ENCODE measurements at regions not wholly inside any gene's neighbourhood (a gene's known extent, or its start where the extent isn't known, plus 50 kb on each side); places are given as distances from the start of the nearest gene placed in this dataset.

- no peak overlapping the region for H3K4me3 ChIP-seq (ENCODE audit: control extremely low read depth in 1 of 5, extremely low read depth in 1 of 5, insufficient read depth in 1 of 5, low read depth in 2 of 5, low read length in 4 of 5)
- no peak overlapping the region for H3K4me3 Mint-ChIP-seq
Observed at GRCh38 chr21:43274022-43274945, 105.5 kb downstream of the CRYAA start.

More at GRCh38 chr21:43274022-43274945, 105.5 kb downstream of the CRYAA start:
- Mint-ChIP-seq H3K4me1 (peaks cover 7% of the 10 kb centered on the region), H3K27ac (no peak overlapping the region), H3K9me3 (ENCODE audit: insufficient read depth) (no peaks in the 10 kb centered on the region), H3K27me3 (peaks cover 21% of the 10 kb centered on the region)
- H3K9me3 ChIP-seq (ENCODE audit: control extremely low read depth in 1 of 3, control insufficient read depth in 2 of 3, insufficient read depth in 1 of 3, low read length in 2 of 3): peaks cover 0 to 4% (median 0%) of the 10 kb centered on the region in 3 donors
- H3K27ac ChIP-seq (ENCODE audit: low read length in 2 of 2): no peak overlapping the region
- DNase-seq: no peak
- ChIA-PET POLR2A (interaction anchor here (0.6 kb wide), 1 partner anchor 16 kb away, joined by 8 read pairs; no protein-coding TSS in a partner anchor), CTCF (no interaction called here)
- intact Hi-C loops (cut with micrococcal nuclease): no loop called here
- H3K9ac ChIP-seq (ENCODE audit: low read length): no peak overlapping the region
- no peak for ATAC-seq (ENCODE audit: low read depth)
- H3K36me3 ChIP-seq (replicated peaks in 1 of 2; ENCODE audit: control extremely low read depth in 1 of 2, control insufficient read depth in 1 of 2, extremely low read depth in 1 of 2, insufficient read depth in 2 of 2, low read length in 1 of 2): no peaks in the 10 kb centered on the region
- peaks cover 0 to 55% (median 6%) of the 10 kb centered on the region in 4 experiments for H3K27me3 ChIP-seq (replicated peaks in 1 of 4; ENCODE audit: control extremely low read depth in 1 of 4, control insufficient read depth in 3 of 4, insufficient read depth in 4 of 4, low read length in 3 of 4)
- peaks cover 11 to 16% of the 10 kb centered on the region in 2 donors for H3K4me1 ChIP-seq (ENCODE audit: control insufficient read depth in 2 of 2, insufficient read depth in 2 of 2, low read length in 2 of 2)
- 88% methylated on average over 14 of the region's 21 CpGs for WGBS (ENCODE audit: insufficient coverage)
- TF ChIP-seq CTCF (IDR thresholded peaks at IDR 0.05) (no peak), EZH2 (IDR thresholded peaks at IDR 0.05; ENCODE audit: borderline replicate concordance, insufficient read depth, low read depth, low read length, poor library complexity, severe bottlenecking) (no peak)
- no peaks in the 10 kb centered on the region for H3K79me2 ChIP-seq (ENCODE audit: control insufficient read depth, insufficient read depth, low read length)
- no peak overlapping the region for H3K4me2 ChIP-seq (replicated peaks; ENCODE audit: low read depth, low read length, poor library complexity, severe bottlenecking)
- no peak overlapping the region for H2AFZ ChIP-seq (ENCODE audit: insufficient read depth, low read depth, low read length, poor library complexity, severe bottlenecking)
- no peaks in the 10 kb centered on the region for H4K20me1 ChIP-seq (ENCODE audit: control insufficient read depth, insufficient read depth, low read length, poor library complexity, severe bottlenecking)

Measured in B cell (primary cell).